Fibroblast of upper back skin (primary cell): ENCODE measurements at regions not wholly inside any gene's neighbourhood (a gene's known extent, or its start where the extent isn't known, plus 50 kb on each side); places are given as distances from the start of the nearest gene placed in this dataset.
"Not testable (repeated sequence)": the region's sequence is repeated elsewhere in the genome, so short reads cannot be mapped to it uniquely, and the experiment has no call there.

Experiments
- DNase-seq: peaks from one replicate; pipeline ENCODE4 v3.0.0-alpha.2; 2013

DNA sequence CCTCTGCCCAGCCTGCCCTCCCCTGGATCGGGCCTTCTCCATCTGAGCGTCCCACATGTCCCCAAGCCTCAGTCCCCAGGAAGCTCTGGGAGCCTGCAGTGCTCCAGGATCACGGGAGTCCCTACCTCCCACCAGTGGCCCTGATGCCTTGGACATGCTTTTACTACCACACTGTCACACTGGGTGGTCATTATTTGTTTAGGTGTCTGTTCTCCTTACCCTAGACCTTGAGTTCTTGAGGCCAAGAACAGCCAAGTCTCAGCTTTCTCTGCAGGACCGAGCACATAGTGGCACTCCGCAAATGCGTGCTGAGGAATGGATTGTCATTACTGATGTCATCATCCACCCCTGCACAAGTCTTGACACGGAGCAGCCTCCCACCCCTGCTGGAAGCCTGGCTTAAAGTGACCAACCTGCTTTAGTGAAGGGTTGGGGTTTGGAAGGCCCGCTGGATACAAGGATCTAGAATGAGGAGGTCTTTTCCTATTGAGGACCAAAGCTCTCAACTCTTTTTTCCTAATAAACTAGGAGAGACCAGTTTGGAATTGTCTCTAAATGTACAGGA, 132.9 kb upstream of the CRHR1 start:
- no peak for DNase-seq

DNA sequence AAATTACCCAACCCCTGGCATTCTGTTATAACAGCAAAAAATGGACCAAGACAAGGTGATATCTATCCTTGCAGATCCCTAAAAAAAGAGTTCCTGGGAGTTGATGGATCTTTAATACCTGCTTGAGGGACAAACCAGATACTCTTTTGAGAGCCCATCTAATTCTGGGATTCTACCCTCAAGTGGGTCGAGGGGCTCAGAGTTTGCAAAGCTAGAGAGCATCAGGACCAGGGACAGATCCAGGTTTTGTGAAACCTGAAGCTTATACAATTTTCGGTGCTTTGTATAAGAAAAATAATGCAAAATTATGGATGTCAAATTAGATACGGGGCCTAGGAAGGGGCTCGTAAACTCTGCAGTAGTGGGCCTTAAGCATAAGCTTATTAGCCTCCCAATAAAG, 130.5 kb upstream of the CRHR1 start:
- DNase-seq, result no peak

DNA sequence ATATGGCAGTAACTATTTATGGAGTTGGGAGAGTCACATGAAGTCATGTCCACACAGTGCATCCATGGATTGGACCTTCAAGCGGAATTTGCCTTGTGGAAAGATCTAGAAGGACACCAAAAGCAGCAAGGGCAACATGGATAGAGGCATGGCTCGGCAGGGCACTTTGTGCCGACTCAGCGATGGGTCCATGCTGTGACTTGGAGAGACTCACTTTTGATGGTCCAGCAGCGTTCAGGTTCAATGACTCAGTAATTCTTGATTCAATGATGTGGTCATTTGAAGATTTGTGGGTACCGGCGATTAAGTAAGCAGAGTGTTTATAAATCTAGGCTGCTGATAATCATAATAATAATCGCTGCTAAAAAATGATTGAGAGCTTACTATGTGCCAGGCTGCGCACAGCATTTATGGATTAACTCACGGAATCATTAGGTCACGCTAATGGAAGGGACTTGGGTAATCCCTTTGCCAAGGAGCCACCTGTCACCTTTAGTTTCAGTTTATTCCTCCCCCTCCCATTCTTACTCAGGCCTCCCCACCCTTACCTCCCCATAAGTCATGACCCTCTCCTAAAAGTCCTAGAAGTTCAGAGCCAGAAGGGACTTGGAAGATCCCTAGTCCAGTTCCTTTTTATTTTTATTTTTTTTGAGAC, 127.5 kb upstream of the CRHR1 start:
- DNase-seq, result no peak

DNA sequence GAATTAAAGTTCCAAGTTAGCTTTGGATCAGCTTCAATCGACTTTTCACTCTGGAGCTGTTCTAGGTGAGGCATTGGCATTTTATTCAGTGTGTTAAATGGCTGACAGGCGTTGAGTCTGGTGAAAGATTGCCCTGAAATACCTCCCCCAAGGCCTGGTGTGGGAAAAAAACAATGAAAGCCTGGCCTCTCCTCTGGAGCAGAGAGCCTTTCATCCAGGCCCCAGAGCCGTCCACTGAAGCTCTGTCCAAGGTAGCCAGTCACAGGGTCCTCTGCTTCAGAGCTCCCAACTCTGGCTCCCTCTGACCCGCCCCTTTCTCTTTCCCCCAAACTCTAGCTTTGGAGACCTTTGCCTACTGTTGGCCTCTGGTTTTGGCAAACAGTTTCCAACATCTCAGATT, 123.6 kb upstream of the CRHR1 start:
- DNase-seq, result no peak

DNA sequence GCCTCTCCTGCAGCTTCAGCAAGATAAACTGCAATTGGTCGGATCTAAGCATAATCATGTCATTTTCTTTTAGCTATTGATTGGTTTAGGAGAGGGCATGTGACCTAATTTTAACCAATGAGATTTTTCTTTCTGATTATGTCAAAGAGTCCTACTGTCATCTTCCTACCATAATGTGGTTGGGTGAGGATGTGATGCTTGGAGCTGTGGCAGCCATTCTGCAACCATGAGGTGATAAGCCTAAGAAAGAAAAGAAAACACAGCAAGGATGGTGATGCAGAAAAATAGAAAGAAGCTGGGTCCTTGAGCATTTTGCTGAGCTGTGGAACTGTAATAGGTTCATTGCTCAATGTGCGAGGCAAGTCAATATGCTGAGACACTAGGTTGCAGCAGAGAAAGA, 121.7 kb upstream of the CRHR1 start:
- DNase-seq, result no peak

DNA sequence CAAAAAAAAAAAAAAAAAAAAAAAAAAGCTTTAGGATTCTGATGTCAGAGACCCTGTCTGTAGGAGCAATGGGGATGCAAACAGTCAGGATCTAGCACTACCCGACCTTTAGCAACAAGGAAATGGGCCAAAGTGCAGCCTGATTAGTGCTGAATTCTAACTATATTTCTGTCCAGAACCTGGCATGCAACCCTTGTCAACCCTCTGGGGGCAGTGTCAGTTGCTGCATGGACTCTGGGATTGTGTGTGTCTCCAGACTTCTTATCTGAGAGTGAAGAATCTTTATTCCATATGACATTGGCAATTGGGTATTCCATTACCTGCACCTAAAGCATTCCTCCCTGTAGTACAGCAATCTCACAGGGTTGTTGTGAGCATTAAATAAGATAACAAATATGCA, 120.3 kb upstream of the CRHR1 start:
- DNase-seq, result no peak

DNA sequence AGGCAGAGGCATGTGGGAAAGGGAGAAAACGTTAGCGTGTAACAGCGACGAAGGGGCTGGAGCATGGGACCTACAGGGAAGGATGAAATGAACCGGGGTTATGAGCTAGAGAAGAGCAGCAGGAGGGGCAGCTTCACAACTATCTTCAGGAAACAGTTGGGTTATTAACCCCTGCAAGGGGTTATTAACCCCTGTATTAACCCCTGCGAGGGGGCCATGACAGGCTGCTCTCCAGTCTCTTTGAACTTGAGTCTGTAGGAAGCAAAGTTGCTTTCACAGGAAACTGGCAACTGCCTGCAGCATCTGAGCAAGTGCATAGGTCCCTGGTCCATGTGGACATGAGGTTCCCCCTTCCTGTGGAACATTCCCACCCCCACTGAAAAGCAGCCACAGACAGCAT, 119.2 kb upstream of the CRHR1 start:
- DNase-seq, result no peak

DNA sequence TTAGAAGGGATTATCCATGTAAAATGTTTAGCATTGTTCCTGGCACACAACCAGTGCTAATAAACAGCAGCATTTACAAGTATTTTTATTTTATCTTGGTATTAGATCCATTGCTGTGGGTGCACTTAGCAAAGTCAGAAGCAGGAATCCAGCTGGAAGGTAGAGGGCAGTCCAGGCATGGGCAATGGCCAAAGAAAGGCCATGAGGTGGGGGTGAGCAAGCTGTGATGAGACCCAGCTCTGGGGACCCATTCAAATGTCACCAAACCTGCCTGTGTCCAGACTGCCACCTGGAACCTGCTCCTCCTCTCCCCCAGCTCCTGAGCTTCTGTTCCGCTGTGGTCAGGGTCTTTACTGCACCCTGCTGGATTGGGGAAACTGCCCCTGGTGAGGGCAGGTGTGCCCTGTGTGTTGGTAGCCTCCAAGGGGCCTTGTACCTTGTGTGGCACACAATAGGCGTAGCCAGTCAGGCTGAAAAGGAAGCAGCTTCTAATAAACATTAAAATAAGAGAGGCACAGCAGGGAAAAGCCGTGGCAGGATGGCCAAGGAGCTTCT, 118.0 kb upstream of the CRHR1 start:
- no peak for DNase-seq

DNA sequence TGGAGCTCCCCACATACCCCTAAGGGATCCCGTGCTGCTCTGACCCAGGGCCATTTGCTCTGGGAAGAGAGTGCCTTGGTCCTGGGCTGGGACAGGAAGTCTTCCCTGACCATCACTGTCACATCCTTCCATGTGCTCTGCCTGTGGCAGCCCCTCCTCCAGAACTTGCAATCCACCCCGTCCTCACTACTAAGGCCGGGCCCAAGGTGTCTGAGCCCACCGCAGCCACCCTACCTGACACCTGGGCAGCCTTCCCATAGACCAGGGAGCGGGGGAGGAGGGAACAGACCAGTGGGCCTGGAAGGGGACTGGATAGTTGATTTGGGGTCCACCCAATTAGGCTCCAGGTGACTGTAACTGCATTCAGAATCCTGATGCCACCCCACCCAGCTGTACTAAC, 117.5 kb upstream of the CRHR1 start:
- DNase-seq, result no peak

DNA sequence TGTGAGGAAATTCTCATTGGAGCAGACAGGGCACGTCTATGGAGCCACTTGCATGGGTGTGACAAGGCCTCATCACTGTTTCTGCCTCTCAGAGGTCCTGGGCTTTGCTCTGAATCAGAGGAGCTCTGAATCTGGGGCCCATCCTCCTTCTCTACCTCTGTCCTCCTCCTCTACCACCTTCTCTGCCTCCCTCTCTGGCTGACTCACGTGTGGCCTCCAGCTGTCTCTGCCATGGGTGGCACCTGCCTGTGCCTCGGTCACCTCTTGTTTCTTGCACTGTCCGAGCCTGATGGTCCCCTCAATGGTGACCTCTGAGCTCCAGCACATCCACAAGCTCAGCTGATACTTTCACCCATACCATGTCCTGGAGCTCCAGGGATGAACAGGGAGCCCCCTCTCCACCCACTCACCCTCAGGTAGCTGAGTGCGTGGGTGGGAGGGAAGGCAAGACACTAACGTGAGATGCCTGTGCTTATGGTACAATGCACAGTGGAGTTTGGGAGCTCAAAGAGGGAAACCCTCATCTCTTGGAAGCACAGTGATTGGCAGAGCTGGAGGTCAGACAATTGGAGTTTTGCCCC, 116.4 kb upstream of the CRHR1 start:
- no peak for DNase-seq

DNA sequence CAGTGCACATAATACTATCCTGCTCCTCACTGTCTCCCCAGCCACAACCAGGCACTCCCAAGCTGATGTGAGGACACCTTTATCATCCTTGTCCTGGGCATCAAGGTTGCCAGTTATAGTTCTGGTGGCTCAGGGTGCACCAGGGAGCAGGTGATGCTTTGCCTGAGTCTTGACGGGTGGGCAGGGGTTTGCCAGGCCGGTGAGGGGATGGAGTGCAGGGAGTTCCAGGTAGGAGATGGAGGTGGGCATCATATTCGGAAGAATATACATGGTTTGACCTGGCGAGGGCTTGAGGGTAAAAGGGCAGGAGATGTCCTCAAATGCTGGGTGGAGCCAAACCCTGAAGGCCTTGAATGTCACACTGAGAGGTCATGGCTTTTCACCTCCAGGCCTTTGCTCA, 115.8 kb upstream of the CRHR1 start:
- DNase-seq, result no peak

DNA sequence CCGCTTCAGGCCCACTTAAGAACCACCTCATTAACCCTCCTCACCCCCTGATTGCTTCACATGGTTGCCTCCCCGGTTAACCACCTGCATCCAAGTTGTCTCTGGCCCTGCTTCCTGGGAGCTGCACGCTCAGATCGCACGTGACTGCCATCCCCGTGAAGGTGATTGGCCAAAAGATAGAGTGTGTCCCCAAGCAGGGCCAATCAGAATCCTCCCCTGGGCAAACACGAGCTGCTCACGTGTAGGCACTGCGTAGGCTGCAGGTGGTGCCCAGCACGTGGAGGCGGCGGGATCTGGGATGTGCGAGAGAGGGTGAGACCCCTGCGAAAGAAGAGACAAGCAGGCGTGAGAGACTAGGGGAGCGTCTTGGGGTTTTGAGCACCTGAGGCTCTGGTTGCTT, 111.8 kb upstream of the CRHR1 start:
- no peak for DNase-seq

DNA sequence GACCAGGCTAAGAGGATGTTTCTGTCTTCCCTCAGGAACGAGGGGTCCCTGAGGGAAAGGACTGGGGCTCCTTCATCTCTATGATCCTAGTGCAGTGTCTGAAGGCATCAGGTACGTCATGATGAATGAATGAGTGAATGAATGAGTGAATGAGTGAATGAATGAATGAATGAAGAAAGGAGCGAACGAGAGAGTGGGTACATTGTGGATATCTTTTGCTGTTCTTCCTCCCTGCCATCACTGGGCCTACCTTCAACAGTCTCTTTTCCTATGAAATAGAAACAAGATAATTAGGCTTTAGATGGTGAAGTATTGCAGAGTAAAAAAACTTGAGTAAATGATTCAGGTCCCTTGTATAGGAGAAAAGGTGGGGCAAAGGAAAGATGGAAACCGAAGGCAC, 111.3 kb upstream of the CRHR1 start:
- no peak for DNase-seq

DNA sequence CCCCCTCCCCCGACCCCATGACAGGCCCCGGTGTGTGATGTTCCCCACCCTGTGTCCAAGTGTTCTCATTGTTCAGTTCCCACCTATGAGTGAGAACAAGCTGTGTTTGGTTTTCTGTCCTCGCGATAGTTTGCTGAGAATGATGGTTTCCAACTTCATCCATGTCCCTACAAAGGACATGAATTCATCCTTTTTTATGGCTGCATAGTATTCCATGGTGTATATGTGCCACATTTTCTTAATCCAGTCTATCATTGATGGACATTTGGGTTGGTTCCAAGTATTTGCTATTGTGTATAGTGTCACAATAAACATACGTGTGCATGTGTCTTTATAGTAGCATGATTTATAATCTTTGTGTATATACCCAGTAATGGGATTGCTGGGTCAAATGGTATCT, 110.4 kb upstream of the CRHR1 start:
- DNase-seq, result not testable (repeated sequence)

DNA sequence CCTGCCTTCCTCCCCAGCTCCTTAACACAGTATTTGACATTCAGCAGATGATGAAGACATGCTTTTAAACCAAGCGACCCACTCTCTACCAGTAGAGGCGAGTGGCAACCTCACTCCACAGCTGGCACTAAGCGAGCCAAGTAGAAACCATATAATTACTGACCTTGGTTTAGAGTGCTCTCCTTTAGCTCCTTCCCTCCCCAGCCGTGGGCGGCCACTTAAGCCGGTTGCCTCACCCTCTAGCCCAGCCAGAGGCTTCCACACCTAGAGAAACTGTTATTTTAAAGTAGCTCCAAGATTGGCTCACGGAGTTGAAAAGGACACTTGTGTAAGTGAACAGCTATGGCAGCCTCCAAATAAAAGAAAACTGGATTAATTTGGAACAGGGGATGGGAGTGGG, 109.1 kb upstream of the CRHR1 start:
- DNase-seq, result no peak

DNA sequence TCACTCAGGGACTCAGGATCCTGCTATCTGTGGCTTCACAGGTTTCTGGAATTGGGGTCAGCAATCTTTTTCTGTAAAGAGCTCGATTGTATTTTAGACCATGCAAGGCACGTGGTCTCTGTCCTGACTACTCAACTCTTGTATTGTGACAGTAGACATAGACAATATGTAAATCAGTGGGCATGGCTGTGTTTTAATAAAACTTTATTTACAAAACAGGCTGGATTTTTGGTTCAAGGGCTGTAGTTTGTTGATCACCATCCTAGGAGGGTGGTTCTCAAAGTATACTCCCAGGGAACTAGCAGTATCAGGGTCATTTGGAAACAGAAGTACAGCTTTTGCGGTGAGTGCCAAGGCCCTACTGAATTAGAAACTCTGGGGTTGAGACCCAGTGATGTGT, 108.2 kb upstream of the CRHR1 start:
- DNase-seq, result no peak

DNA sequence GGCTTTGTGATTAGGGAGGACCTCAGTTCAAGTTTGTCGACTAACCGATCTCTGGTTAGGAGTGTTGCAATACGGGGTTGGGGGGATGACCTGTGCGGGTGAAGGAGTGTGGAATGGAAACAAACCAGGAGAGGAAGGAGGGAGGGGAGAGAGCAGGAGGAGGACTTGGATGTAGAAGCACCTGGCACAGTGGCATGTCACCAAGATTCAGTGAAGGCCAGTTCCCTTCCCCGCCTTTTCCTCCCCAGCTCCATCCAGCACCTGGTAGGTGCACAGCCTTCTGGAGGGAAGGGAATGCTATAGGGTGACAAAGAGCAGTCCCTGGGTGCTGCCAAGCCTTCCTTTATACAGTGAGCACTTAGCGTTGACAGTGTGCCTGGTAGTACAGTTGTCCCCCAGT, 107.4 kb upstream of the CRHR1 start:
- no peak for DNase-seq

DNA sequence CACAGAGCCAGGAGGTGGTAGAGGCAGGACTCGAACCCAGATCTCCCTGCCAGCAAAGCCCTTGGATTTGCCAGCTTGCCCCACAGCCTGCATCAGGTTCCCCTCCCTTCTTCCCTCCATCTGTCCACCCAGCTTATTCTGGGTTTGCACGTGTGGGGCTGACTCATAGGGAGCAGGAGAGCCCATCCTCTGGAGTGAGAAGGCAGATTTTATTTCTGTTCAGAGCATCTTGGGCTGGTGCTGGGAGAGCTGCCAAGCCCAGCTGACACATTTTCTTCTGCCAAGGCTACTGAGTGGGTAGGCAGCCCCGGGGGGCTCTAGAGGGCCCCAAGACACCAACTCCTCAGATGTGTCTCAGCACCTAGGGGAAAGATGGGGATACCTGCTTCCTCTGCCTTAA, 106.3 kb upstream of the CRHR1 start:
- no peak for DNase-seq

DNA sequence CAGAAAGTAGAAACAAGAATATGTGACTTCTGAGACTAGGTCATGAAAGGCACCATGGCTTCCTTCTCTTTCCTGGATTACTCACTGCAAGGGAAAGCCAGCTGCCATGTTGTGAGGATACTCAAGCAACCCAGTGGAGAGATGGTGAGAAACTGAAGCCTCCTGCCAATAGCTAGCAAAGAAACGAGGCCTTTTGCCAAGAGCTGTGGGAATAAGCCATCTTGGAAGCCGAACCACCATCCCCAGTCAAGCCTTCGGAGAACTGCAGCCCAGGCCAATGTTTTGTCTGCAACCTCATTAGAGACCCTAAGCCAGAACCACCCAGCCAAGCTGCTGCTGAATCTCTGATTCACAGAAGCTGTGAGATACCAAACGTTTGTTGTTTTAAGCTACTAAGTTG, 104.7 kb upstream of the CRHR1 start:
- no peak for DNase-seq

DNA sequence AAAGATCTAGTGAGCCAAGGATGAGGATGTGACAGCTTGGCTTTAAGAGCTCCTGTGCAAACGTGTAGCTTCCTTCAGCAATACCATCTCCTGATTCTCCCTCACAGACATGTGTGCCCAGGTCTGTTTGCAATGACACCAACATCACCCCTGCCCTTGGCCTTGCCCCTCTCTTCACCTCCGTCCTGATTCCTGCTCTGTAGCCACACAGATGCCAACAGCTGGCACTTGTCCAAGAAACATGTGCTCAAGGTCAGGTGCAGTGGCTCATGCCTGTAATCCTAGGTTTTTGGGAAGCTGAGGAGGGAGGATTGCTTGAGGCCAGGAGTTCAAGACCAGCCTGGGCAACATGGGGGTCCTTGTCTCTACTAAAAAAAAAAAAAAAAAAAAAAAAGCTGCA, 103.8 kb upstream of the CRHR1 start:
- DNase-seq, result no peak

DNA sequence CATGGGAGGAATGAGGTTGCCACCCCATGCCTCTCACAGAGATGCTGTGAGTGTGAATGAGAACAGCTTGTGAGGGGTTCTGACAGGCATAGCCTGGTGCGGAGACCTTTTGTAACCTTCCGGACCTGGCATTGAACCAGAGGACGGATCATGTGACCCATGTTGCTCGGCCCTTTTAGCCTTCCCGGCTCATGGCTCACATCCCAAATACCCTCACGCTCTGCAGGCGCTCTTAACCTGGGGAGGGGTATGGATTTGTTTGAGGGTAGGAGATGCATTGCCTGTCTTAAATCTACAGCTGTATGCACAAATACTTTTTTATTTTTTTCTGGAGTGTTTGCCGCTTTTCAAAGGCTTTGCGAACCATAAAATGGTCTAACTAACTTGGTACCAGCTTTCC, 102.4 kb upstream of the CRHR1 start:
- no peak for DNase-seq

DNA sequence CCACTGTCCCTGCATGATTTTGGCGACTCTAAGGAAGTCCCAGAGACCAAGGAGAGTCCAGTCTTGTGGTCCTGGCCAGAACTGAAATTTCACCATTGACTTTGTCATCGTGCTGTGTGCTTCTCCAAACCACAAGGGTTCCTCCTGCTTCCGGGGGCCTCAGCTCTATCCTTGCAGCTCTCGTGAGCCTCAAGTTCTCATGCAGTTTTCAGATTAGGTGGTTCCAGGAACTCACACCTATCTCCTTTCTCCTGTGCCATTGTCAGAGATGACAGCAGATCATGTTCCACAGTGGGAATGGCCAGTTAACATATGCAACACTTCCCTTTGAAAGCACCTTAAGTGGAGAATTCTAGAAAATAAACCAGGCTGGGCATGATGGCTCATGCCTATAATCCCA, 97.9 kb upstream of the CRHR1 start:
- DNase-seq, result no peak

DNA sequence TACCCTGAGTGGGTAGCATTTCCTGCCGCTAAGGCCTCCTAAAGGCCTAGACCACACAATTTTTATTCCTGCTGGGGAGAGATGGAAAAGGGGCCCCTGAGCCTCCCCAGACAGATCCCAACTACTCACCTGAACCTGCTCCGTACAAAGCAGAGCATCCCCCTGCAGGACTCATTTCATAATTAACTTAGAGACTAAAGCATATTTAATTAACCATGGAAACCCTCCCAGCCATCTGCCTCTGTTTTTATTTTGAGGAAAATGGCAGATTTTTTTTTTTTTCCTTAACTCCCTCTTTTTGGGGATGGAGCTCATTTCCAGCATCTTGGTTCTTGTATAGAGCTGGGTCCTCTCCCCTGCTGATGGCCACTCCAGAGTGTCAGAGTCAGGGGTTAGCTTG, 96.5 kb upstream of the CRHR1 start:
- DNase-seq, result no peak

DNA sequence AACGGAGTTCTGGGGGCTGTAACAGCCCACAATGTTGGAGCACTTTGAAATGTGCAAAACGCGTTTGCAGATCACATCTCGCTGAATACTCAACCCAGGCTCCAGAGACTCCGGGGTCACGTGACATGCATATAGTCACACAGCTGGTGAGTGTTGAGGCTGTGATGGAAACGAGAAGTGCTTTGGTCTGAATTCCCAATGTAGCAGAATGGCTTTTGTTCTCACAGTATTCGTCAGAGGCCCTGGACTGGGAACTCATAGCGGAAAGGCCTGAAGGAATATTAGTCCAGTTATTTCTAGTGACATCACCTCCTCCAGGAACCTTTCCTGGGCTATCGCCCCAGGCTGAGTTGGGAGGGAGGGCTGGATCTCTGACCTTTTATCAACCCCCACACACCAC, 95.8 kb upstream of the CRHR1 start:
- no peak for DNase-seq

DNA sequence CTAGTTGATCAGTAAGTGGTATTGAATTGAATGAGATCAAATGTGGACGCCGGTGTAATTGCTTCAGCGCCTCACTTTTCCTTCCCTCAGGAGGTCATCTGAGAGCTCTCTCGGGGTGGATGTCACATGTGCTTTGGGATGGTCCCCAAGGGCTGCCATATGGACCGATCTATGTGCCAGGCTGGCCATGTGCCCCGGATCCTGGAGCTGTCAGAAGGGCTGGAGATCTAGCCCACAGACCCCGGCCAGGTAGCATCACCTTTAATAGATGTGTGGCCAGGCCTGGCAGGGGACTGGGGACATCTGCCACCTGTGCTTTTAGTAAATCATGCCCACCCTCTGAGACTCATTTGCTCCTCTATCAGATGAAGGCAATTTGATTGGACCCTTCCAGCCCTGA, 95.3 kb upstream of the CRHR1 start:
- no peak for DNase-seq
